ENCODE measurements at regions not wholly inside any gene's neighbourhood (a gene's known extent, or its start where the extent isn't known, plus 50 kb on each side); places are given as distances from the start of the nearest gene placed in this dataset.

DNA sequence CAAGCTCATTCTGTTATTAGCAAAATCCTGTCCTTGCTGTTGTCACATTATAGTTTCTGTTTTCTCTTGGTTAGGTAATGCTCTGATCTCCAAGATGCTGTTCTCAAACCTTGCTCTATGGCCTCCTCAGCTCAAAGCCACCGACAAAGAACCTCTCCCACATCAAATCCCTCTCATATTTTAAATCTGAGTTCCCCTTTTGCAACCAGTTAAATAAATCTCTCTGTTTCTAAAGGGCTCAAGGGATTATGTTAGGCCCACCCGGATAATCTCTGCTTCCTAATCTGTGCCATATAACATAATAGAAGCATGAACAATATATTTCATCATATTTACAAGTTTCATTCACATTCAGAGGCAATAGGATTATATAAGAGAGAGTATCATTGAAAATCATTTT is 286.0 kb downstream of the CYLC2 start:
- no peak for DNase-seq (ENCODE audit: low spot score in 2 of 2)
- intact Hi-C loops (cut with DNase I; ENCODE audit: low total_unique reads) = no loop called here
- no peak for TF ChIP-seq POLR2A (IDR thresholded peaks at IDR 0.05)
- TF ChIP-seq, protein P1, sequence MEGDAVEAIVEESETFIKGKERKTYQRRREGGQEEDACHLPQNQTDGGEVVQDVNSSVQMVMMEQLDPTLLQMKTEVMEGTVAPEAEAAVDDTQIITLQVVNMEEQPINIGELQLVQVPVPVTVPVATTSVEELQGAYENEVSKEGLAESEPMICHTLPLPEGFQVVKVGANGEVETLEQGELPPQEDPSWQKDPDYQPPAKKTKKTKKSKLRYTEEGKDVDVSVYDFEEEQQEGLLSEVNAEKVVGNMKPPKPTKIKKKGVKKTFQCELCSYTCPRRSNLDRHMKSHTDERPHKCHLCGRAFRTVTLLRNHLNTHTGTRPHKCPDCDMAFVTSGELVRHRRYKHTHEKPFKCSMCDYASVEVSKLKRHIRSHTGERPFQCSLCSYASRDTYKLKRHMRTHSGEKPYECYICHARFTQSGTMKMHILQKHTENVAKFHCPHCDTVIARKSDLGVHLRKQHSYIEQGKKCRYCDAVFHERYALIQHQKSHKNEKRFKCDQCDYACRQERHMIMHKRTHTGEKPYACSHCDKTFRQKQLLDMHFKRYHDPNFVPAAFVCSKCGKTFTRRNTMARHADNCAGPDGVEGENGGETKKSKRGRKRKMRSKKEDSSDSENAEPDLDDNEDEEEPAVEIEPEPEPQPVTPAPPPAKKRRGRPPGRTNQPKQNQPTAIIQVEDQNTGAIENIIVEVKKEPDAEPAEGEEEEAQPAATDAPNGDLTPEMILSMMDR (IDR thresholded peaks at IDR 0.05) = no peak
- WGBS, 2 donors = 75 to 78% methylated on average over 2 of the region's 2 CpGs
- H3K4me3 ChIP-seq (ENCODE audit: low read depth, poor library complexity, severe bottlenecking) = no peak overlapping the region

DNA sequence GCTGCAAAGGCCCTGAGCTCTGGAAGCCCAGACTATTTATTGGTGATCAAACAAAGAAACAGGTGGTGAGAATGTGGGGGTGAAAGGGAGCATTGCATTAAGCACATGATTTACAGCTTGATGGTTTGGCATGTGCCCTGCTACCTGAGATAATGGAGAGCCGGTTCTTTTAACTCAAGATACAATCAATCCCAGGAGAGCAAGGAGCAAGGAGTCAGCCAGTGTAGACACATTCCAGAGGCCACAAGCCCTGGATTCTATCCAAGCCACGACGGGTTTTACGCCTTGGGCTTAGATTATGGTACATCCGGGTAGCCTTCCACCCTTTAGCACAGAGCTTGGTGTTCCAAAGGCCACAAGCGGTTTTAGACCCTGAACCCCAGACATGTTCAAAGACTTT is 292.2 kb downstream of the CYLC2 start:
- intact Hi-C loops (cut with DNase I; ENCODE audit: low total_unique reads) = no loop called here
- no peak for TF ChIP-seq POLR2A (IDR thresholded peaks at IDR 0.05)
- TF ChIP-seq, protein P1 (IDR thresholded peaks at IDR 0.05) = no peak
- WGBS, 2 donors = 73 to 79% methylated on average over 6 of the region's 6 CpGs
- no peak for DNase-seq (ENCODE audit: low spot score in 2 of 2)
- no peak overlapping the region for H3K4me3 ChIP-seq (ENCODE audit: low read depth, poor library complexity, severe bottlenecking)

DNA sequence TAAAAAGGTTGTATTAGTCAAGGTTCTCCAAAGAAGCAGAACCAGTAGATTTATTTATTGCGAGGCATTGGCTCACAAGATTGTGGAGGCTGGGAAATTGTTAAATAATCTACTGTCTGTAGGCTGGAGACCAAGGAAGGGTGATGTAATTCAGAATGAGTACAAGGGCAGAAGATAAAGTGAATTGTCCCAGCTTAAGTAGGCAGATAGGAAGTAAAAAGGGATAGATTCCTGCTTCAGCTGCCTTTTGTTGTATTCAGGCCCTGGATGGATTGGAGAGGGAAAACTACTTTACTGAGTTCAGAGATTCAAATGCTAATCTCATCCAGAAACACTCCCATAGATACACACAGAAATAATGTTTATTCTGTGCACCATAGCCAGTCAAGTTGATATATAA is 301.1 kb downstream of the CYLC2 start:
- H3K4me3 ChIP-seq (ENCODE audit: low read depth, poor library complexity, severe bottlenecking) = no peak overlapping the region
- intact Hi-C loops (cut with DNase I; ENCODE audit: low total_unique reads) = no loop called here

DNA sequence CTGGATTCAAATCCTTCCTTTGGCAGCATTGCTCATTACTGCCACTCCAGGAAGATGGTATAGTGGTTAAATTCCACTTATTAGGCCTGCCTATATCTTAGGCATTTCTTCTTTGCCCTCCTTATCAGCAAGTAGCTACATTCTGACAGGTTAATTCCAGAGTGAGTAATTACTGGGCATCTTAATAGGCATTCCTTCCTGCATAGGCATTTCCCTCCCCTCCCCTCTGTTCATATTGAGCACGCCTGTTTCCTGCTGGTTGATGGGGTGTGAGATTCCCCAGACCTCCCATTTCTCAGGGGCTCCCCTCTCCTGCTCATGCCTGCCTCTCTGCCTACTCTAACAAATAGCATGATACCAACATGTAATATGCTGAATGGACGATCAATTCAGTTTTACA is 305.9 kb downstream of the CYLC2 start:
- no peak overlapping the region for H3K4me3 ChIP-seq (ENCODE audit: low read depth, poor library complexity, severe bottlenecking)
- intact Hi-C loops (cut with DNase I; ENCODE audit: low total_unique reads) = no loop called here
- TF ChIP-seq, protein P1 (IDR thresholded peaks at IDR 0.05) = no peak
- no peak for TF ChIP-seq POLR2A (IDR thresholded peaks at IDR 0.05)
- 70 to 74% methylated on average over 2 of the region's 2 CpGs for WGBS, 2 donors
- no peak for DNase-seq (ENCODE audit: low spot score in 2 of 2)

More for the DNA sequence above, 301.1 kb downstream of the CYLC2 start:
- WGBS, 2 donors = 88 to 98% methylated on average over 1 of the region's 1 CpG
- DNase-seq (ENCODE audit: low spot score in 2 of 2) = no peak
- TF ChIP-seq, protein P1 (IDR thresholded peaks at IDR 0.05) = no peak
- no peak for TF ChIP-seq POLR2A (IDR thresholded peaks at IDR 0.05)

DNA sequence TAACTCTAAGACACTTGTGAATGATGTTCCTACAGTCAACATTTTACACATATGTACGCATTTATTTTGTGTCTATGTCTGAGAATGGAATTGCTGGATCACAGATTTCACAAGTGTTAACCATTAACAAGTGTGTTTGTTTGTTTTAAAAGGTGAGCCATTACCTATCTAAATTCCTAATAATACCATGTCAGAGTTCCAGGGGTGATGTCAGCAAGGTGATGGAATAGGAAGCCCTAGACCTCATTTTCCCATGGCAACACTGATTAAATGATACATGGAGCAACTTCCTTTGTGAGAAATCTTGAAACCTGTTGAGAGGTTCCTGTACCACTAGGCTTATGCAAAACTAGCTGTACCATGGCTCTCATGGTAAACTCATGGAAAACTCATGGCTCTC is 309.7 kb downstream of the CYLC2 start:
- WGBS, 2 donors = 81 to 85% methylated on average over 1 of the region's 1 CpG
- no peak for DNase-seq (ENCODE audit: low spot score in 2 of 2)
- H3K4me3 ChIP-seq (ENCODE audit: low read depth, poor library complexity, severe bottlenecking) = no peak overlapping the region
- intact Hi-C loops (cut with DNase I; ENCODE audit: low total_unique reads) = no loop called here
- TF ChIP-seq, protein P1 (IDR thresholded peaks at IDR 0.05) = no peak
- TF ChIP-seq POLR2A (IDR thresholded peaks at IDR 0.05) = no peak

DNA sequence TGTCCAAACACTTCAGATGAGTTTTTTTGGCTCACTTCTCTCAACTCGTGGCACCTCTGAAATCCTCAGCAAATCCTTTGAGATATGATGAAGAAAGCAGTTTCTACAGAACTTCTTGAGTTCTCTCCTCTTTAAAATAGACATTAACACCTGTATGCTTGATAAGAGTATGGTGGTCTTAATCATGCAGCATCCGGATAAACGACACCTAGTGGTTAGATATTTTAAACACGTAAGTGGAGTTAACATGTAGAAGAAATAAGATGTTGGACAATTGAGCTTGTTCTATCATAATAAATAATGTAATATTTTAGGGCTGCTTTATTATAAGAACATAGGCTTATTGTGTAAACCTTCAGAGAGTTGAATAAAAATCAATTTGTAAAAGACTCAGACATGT is 324.8 kb downstream of the CYLC2 start:
- 23 to 37% methylated on average over 4 of the region's 4 CpGs for WGBS, 2 donors
- DNase-seq (ENCODE audit: low spot score in 2 of 2) = no peak
- TF ChIP-seq POLR2A (IDR thresholded peaks at IDR 0.05) = no peak
- TF ChIP-seq, protein P1 (IDR thresholded peaks at IDR 0.05) = no peak
- intact Hi-C loops (cut with DNase I; ENCODE audit: low total_unique reads) = no loop called here
- no peak overlapping the region for H3K4me3 ChIP-seq (ENCODE audit: low read depth, poor library complexity, severe bottlenecking)

All from lower leg skin (tissue), 4 donors.